NCI-H2196 (cell line): ENCODE measurements at regions not wholly inside any gene's neighbourhood (a gene's known extent, or its start where the extent isn't known, plus 50 kb on each side); places are given as distances from the start of the nearest gene placed in this dataset.
"Not testable (repeated sequence)": the region's sequence is repeated elsewhere in the genome, so short reads cannot be mapped to it uniquely, and the experiment has no call there.

ENCODE experiments used
- DNase-seq: peaks from one replicate; lab custom pipeline; 2025; ENCODE audit not compliant: unreplicated experiment; lab: John Stamatoyannopoulos, UW

DNA sequence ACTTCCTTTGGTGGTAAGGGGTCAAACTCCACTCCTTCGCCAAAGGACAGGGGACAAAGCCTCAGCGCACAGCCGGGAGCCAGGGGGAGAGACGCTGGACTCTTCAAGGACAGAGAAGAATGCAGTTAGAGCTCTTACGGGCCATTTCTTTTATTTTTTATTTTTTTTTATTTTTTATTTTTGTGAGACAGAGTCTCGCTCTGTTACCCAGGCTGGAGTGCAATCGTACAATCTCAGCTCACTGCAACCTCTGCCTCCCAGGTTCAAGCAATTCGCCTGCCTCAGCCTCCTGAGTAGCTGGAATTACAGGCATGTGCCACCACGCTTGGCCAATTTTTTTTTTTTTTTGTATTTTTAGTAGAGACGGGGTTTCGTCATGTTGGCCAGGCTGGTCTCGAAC lies 93.2 kb upstream of the RPH3AL start, which contains the start of gene RFLNB:
Gene RFLNB (minus strand): TSS at position 101 of the 400 bp plus-strand sequence.
- DNase-seq, result not testable (repeated sequence)

DNA sequence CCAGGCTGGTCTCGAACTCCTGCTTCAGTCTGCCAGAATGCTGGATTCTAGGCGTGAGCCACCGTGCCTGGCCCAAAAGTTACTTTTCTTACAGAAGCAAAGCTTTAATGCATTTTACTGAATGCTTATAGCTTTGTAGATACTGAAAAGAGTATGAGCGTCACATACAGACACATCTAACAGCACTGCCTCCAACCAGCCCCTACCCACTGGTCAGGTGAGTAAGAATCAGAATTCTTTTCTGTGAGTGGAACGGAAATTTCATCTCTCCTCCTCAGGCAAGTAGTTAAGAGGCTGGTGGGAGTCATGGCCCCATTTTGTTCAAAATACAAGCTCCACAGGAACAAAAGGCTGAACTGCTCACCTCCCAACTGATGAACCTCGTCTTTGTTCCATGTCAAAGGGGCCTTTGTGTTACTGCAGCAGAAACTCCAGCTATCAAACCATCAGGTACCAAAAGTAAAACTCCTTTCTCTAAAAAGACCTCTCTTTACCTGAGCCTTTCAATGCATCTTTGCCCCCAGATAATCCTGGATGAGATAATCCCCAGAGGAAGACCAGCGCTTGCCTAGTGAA lies 92.4 kb upstream of the RPH3AL start:
- no peak for DNase-seq

DNA sequence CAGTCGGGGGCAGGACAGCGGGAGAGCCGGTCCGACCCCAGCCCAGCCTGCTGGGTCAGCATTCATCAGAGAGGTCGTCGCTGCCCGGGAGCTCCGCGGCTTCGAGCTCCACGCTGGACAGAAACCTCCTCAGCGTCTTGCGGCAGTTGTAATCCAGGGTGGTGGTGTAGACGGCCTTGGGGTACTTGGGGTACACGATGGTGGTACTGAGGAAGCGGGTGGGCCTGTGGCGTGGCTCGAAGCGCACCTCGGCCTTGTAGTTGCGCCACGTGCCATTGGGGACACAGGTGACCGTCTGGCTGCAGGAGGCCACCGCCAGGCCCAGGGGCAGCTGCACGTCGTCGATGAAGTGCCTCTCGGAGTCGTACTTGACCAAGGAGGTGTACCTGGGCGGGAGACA lies 90.5 kb upstream of the RPH3AL start:
- no peak for DNase-seq

DNA sequence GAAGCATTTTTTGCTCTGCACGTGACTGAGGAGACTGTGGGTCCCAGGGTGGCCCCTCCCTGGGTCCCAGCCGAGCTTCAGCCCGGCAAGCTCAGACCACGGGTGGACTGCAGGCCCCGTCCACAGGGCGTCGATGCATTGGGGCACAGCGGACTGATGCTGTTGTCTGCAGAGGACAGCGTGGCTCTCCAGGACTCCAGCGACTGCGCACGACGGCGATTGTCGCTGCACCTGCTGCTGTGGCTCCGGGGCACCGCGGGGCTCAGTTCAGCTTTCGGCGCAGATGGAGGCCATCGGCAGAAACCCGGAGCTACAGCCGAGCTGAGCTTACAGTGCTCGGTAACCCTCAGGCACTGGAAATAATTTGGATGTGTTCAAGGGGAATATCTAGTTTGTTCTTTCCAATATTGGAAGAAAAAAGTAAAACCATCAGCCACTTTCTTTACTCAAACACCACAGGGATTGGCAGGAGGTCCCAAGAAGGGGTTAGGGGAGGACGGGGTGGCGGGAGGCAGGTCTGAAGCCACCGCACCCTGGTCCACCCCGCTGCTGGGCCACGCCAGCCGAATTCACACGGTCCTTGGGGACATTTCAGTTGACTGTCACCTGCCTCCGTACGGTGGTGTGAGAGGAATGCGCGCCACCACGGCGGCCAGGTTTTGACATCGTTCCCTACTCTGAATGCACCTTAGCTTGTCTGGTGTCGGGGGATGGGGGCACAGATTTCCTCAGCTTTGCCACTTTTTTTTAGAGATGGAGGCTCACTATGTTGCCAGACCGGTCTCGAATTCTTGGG lies 88.7 kb upstream of the RPH3AL start:
- DNase-seq, result no peak

DNA sequence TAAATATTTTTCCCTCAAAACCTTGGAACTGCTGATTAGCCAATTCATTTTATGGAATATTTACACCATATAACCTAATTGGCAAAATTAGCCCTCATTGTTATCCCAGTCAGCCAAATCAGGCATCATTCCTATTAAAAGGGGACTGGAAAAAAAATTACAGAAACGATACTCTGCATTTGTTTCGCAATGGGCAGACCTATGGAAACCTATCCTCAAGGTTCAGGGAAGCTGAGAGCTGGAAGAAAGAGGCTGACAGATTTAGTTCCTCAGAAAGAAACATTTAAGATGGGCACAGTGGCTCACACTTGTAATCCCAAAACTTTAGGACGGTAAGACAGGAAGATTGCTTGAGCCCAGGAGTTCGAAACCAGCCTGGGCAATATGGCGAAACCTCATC lies 85.6 kb upstream of the RPH3AL start:
- no peak for DNase-seq

DNA sequence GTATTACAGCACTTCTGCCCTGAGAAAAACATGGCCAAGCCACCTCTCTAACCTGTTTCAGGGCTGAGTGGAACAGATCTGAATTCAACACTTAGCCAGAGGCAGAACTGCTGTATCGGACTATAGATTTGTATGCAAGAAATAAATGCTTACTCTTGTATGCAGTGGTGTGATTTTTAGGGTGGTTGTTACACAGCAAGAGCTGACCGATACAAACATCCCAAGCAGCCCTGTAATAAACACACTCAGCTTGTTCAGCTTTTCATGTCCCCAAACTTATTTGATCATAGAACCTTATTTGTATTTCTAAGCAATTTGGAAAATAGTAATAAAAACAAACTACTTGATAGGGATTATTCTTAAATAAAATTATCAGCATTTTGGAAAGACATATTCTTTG lies 84.9 kb upstream of the RPH3AL start:
- DNase-seq, result no peak

DNA sequence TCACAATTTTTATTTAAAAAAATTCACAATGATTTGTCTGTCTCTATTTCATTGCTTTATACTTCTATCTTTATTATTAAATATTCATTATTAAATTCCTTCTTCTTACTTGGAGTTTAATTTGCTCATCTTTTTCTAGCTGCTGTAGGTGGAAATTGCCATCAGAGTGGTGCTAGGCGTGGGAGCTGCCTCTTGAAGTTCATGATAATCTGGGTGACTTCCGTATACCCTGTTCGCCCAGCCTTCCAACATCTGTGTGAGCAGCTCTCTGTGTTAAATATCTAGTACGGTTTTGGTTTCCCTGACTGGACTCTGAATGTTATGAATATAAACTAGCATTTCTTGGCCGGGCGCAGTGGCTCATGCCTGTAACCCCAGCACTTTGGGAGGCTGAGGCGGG lies 84.0 kb upstream of the RPH3AL start:
- no peak for DNase-seq

DNA sequence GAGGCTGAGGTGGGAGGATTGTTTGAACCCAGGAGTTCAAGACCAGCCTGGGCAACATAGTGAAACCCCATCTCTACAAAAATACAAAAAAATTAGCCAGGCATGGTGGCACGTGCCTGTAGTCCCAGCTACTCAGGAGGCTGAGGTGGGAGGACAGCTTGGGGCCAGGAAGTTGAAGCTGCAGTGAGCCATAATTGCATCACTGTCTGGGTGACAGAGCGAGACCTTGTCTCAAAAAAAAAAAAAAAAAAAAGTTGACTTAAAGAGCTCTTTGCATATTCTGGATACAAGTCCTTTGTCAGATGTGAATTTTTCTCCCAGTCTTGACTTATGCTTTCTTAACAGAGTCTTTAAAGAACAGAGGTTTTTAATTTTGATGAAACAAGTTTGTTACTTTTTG lies 79.9 kb upstream of the RPH3AL start:
- DNase-seq, result not testable (repeated sequence)

DNA sequence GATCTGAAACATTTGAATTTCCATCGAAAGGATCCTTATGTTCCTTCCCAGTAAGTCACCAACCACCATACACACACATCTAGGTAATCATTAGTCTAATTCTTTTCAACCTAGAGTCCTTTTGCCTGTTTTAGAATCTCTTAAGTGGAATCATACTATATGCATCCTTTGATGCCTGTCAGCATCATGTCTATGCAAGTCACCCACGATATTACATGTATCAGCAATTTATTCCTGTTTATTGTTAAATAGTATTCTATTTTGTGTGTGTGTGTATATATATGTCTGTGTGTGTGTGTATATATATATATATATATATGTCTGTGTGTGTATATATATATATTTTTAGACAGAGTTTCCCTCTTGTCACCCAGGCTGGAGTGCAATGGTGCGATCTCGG lies 78.9 kb upstream of the RPH3AL start:
- DNase-seq, result no peak

DNA sequence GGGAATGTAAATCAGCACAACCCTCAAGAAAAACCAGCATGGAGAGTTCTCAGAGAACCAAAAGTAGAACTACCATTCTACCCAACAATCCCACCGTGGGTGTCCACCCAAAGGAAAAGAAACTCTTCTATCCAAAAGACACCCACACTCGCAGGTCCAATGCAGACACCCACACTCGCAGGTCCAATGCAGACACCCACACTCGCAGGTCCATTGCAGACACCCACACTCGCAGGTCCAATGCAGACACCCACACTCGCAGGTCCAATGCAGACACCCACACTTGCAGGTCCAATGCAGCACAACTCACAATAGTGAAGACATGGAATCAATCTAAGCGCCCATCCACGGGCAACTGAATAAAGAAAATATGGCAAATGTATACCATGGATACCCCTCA lies 77.0 kb upstream of the RPH3AL start:
- DNase-seq, result no peak

DNA sequence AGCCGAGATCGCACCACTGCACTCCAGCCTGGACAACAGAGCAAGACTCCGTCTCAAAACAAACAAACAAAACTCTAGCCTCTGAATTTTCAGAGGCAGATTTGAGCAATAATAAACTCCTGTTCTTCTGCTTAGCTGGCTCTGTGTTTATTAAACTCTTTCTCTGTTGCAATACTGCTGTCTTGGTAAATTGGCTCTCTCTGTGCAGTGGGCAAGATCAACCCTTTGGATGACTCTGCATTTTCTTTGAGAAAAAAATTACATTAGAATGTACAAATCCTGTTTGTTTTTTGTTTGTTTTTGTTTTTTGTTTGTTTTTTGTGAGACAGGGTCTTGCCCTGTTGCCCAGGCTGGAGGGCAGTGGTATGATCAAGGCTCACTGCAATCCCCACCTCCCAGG lies 75.8 kb upstream of the RPH3AL start:
- DNase-seq, result no peak

DNA sequence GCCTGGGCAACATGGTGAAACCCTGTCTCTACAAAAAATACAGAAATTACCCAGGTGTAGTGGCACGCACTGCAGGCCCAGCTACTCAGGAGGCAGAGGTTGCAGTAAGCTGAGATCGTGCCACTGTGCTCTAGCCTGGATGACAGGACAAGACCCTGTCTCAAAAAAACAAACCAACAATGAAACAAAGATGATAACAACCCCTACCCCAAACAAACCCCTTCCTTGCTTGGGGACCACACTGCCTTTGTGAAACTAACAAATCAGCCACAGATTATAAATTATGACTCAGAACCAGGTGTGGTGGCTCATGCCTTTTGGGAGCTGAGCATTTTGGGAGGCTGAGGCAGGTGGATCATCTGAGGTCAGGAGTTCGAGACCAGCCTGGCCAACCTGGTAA lies 75.3 kb upstream of the RPH3AL start:
- DNase-seq, result no peak

DNA sequence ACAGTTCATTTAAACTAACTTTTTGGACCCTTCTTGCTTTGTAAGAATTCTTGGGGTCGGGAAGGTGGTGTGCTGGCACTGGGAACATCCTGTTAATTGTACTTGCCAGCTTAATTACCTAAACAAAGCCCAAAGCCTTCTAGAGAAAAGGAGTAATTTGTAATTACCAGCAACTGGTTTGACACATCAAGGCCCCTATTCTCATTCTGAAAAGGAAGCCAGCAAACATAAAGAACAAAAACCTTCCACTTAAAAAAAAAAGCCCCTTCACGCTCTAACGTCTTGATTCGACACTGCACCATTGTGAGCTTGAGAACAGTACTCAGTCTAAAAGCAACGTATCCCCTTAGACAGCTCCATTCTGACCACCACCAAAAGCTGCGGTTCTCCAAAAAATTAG lies 74.7 kb upstream of the RPH3AL start:
- no peak for DNase-seq

DNA sequence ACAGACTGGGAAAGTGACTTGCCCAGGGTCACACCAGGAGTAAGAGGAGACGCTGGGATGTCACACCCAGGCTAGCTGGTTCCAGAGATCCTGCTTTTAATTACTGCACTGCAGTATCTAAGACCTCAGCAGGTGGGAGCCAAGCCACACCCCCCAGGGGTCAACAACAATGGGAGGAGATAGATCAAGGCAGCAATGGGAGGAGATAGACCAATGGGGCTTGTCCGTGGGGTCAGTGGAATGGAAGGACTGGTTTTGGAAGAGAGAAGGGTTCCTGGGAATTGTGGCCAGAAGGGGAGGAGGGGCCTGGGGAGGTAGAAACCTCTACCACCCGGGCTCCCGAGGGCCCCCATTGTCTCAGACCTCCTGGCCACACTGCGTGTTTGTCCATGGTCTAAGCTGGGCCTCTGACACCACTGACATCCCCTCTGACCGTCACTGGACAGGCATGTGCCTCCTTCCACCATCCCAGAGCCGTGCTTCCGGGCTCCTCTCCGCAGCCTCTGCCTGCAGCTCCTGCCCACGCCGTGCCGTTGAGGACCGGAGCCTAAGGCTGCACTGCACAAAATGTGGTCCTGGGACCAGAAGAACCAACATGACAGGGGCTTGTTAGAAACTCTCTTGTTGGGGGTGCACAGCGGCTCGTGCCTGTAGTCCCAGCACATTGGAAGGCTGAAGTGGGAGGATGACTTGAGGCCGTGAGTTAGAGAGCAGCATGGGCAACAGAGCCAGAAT lies 69.8 kb upstream of the RPH3AL start:
- DNase-seq, result no peak

DNA sequence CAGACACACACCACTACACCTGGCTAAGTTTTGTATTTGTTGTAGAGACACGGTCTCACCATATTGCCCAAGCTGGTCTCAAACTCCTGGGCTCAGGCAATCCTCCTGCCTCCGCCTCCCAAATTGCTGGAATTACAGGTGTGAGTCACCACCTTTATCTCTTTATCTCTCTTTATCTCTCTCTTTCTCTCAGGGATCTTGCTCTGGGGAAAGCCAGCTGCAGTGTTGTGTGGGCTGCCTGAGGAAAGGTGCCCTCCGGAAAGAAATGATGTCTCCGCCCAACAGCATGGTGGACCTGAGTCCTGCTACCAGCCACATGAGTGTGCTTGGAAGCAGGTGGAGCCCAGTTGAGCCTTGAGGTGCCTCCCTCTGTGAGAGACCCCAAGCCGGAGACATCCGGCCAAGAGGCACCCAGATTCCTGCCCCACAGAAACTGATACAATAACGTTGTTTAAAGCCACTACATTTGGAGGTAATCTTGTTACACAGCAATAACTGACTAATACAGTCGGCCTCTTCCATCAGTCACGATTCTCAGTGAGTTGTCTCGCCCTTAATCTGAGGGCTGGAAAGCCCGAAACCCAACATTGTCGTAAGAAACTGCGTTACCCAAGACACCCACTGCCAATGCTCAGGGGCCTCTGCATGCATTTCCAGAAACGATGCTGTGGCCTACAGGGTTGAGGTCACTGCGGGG lies 68.0 kb upstream of the RPH3AL start:
- no peak for DNase-seq

DNA sequence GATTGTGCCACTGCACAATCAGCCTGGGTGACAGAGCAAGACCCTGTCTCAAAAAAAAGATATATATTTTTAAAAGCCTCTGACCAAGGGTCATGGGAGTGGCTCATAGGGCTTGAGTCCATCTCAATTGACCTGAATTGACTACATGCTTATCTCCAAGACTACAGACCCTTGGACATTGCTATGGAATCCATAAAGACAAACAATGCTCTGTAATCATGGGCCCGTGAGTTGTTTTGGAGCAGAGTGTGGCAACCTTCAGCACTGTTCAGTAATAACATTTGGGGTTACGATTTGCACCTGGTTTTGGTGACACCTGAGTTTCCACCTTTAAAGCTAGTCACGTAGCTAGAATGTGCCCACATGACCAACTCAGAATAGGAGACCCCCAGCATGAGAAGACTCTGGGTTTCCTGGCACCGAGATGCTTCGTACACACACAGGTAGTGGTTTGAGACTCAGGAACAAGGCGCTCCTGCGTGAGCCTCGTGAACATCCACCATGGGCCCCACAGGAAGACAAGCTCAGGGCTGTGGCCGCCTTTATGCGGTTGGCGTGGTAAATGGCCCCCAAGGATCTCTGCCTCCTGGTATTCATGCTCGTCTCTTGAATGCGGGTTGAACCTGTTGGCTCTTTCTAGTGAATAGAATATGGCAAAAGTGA lies 66.6 kb upstream of the RPH3AL start:
- no peak for DNase-seq

DNA sequence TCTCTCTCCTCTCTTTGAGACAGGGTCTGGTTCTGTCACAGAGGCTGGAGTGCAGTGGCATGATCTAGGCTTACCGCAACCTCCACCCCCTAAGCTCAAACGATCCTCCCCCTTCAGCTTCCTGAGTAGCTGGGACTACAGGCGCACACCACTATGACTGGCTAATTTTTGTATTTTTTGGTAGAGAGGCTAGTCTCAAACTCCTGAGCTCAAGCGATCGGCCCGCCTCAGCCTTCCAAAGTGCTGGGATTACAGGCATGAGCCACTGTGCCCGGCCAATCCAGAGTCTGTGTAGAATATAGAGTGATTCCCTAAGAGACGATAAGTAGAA lies 65.8 kb upstream of the RPH3AL start:
- DNase-seq, result no peak

DNA sequence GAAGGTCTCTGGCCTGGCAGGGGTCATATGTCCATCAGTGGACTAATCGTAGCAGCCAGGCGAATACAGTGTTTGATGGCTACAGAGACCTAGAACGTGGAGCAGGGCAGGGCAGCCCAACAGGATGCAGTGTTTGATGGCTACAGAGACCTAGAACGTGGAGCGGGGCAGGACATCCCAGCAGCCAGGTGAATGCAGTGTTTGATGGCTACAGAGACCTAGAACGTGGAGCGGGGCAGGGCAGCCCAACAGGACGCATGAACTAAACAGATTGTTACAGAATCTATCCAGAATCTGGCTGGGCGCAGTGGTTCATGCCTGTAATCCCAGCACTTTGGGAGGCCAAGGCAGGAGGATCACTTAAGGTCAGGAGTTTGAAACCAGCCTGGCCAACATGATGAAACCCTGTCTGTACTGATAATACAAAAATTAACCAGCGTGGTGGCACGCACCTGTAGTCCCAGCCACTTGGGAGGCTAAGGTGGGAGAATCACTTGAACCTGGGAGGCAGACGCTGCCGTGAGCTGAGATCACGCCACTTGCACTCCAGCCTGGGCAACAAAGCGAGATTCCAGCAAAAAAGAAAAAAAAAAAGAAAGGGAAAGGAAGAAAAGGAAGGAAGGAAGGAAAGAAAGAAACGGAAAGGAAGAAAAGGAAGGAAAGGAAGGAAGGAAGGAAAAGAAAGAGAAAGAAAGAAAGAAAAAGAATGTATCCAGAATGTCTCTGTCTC lies 65.2 kb upstream of the RPH3AL start:
- DNase-seq, result no peak

DNA sequence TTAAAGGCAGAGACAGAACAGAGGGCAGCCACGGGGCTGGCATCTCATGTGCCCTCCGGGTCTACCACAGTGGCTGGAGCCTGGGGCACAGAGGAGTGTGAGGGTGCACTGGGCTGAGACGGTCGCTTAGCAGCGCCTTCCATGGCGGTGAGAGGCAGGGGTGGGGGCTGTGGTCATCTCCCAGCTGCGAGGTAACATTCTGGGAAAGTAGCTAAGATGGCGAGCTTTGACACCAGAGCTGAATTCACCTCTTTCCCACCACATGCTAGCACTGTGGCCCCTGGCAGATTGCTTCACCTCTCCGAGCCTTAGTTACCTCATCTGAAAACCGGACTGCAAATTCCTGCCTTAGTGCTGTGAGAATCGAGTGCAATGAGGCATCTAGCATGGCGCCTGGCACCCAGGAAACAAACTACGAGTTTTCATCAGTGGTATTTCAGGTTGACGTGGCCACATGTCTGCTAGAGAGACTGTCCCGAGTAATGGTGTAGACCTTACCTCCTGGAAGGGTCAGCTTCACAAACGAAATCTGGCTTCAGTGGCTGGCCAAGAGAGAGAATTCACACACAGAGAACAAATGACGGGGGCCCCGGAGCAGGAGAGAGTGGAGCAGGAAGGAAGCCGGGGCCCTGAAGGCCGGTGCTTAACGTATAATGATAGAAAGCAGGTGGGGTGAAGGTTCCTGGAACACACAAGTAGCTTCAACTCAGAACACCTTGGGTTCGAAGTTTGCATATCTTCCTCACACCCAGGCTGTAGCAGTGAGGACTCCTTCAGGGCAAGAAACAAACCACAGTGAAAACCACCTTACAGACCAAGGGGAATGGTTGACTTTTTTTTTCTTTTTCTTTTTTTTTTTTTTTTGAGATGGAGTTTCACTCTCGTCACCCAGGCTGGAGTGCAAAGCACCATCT lies 63.9 kb upstream of the RPH3AL start:
- no peak for DNase-seq
